ENCODE measurements at regions not wholly inside any gene's neighbourhood (a gene's known extent, or its start where the extent isn't known, plus 50 kb on each side); places are given as distances from the start of the nearest gene placed in this dataset.
"Not testable (repeated sequence)": the region's sequence is repeated elsewhere in the genome, so short reads cannot be mapped to it uniquely, and the experiment has no call there.

GRCh38 chr7:49100908-49101740, 176.8 kb downstream of the CDC14C start:
- DNase-seq, result not testable (repeated sequence)

- DNase-seq, result no peak
These were observed 178.1 kb downstream of the CDC14C start for GRCh38 chr7:49102411-49102810.

- no peak for DNase-seq
These were observed 187.4 kb downstream of the CDC14C start for GRCh38 chr7:49111706-49112105.

- no peak for DNase-seq
These were observed 187.9 kb downstream of the CDC14C start for GRCh38 chr7:49112222-49112621.

GRCh38 chr7:49112647-49113046, 188.3 kb downstream of the CDC14C start:
- no peak for DNase-seq

- no peak for DNase-seq
These were observed 195.4 kb downstream of the CDC14C start for GRCh38 chr7:49119706-49120105.

- DNase-seq, result no peak
These were observed 200.9 kb downstream of the CDC14C start for GRCh38 chr7:49125246-49125645.

GRCh38 chr7:49127359-49127913, 203.1 kb downstream of the CDC14C start:
- DNase-seq, result no peak

GRCh38 chr7:49137978-49138377, 213.6 kb downstream of the CDC14C start:
- no peak for DNase-seq

- no peak for DNase-seq
These were observed 226.1 kb downstream of the CDC14C start for GRCh38 chr7:49150486-49150885.

- no peak for DNase-seq
These were observed 226.8 kb downstream of the CDC14C start for GRCh38 chr7:49151146-49151545.

- no peak for DNase-seq
These were observed 234.0 kb downstream of the CDC14C start for GRCh38 chr7:49158321-49158720.

GRCh38 chr7:49159536-49159935, 235.2 kb downstream of the CDC14C start:
- DNase-seq, result no peak

GRCh38 chr7:49166441-49166840, 242.1 kb downstream of the CDC14C start:
- no peak for DNase-seq

- no peak for DNase-seq
These were observed 248.3 kb downstream of the CDC14C start for GRCh38 chr7:49172639-49173038.

GRCh38 chr7:49174396-49174795, 250.0 kb downstream of the CDC14C start:
- no peak for DNase-seq

GRCh38 chr7:49187543-49188268, 263.4 kb downstream of the CDC14C start:
- DNase-seq, result no peak

GRCh38 chr7:49228426-49229098, 304.2 kb downstream of the CDC14C start:
- DNase-seq, result no peak

GRCh38 chr7:49229246-49229645, 304.9 kb downstream of the CDC14C start:
- no peak for DNase-seq

- DNase-seq, result no peak
These were observed 319.2 kb downstream of the CDC14C start for GRCh38 chr7:49243521-49243920.

GRCh38 chr7:49244543-49244942, 320.2 kb downstream of the CDC14C start:
- DNase-seq, result no peak

- no peak for DNase-seq
These were observed 320.7 kb downstream of the CDC14C start for GRCh38 chr7:49245062-49245461.

All from anterior cingulate cortex (tissue), 58 donors.